NCI-H1105 treated with DMSO at 0.1 percent for 48 hours (cell line): ENCODE measurements at regions not wholly inside any gene's neighbourhood (a gene's known extent, or its start where the extent isn't known, plus 50 kb on each side); places are given as distances from the start of the nearest gene placed in this dataset.
"Not testable (repeated sequence)": the region's sequence is repeated elsewhere in the genome, so short reads cannot be mapped to it uniquely, and the experiment has no call there.

Experiments used
- DNase-seq: peaks from one replicate; lab custom pipeline; 2025; lab: John Stamatoyannopoulos, UW

DNA sequence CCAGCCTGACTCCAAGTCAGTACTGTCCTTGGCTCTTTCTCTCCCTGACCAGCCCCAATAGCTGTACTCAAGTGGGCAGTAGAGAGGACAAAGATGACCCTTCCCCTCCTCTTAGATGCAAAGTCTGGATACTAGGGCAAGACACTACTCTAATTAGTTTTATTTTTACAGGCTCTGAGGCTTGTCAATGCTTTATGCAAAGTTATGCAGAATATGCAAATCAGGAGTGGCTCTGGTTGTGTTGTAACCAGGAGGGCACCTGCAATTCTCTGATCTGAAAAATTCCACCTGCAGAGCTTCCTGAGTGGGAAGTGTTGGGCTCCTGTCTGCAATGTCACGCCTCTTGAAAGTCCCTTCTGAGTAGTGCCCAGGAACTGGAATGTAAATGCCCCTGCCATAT is 201.5 kb downstream of the RGS3 start:
- no peak for DNase-seq

DNA sequence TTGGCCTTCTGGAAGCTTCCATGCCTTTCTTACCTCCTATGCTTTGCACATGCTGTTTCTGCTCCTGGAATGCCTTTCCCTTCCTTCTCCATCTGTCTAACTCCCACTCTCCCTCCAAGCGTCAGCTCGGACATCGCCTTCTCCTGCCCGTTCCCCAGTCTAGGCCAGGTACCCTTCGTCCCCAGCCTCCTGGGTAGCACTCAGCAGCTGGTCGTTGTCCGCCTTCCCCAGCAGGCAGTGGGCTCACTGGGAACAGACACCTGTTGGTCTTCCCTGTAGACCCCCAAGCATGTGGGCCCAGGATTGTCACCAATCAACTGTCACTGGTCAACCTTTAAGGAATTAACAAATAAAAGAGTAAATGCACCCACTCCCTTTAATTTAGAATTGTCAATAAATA is 202.2 kb downstream of the RGS3 start:
- DNase-seq, result no peak

DNA sequence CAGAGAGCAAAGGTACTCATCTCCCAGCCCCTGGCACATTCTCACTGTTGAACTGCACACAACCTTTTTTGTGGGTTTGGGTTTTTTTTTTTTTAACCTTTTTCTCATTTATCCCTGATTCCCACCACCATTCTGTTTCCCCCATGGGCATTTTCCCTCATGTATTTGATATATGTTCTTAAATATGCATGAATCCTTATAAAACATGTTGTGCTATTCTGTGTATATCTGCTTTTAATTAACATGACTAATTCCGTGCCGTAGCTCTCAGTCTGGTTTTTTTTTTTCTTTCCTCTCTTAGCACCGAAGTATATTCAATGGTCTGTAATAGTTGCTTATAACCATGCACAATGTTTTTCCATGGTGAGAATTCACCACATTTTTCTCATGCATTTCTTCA is 204.5 kb downstream of the RGS3 start:
- no peak for DNase-seq

DNA sequence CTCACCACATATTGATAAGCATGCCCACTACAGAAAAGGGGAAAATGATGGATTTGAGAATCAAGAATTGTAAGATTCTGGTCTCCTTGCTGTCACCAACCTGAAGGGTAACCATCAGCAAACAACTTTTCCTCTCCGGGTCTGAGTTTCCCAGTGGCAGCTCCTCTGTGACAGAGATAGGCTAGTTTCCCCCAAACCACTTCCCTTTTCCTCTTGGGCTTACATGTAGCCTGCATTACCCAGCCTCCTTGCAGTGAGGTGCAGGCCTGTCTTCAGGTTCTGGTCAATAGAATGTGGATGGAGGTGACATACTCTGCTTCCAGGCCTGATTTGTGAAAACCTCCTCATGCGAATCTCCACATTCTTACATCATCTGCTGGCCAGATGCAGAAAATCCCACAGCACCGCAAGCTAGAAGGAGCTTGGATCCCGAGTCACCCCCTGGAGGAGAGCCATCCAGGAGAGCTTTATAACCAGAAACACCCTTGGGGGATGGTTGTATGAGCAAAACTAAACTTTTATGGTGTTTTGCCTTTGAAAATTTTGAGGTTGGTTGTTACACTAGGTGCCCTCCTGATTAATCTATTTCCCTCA is 206.1 kb downstream of the RGS3 start:
- no peak for DNase-seq

DNA sequence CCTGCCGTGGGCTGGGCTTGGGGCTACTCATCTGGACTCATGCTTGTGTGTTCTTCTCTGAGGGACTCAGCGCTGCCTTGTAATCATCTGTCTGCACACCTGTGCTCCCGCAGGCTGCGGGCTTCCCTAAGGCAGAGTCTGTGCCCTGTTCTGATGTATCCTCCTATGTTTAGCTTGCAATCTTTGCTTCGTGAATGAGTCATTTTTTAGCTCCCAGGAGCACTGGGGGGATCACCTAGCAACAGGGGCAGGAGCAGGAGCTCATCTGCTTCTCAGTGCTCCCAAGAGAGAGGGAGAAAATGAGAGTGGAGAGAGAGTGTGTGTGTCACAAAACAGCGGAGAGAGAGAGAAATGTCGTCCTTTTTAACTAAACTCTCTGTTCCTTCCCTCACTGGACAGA is 202.4 kb upstream of the ZNF618 start:
- DNase-seq, result no peak

DNA sequence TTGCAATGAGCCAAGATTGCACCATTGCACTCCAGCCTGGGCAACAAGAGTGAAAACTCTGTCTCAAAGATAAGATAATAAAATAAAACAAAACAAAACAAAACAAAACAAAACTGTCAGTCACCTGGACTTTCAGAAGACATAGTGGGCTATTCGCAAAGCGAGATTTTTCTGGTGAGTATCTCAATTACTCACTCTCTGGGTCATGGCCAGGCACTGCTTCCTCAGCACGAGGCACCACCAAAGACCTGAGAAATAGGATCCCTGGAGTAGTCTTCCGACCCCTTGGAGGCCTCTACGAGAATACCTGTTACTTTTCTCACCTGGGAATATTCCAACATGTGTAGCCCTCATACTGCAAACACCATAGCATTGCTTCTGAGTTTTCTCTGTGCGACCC is 201.7 kb upstream of the ZNF618 start:
- no peak for DNase-seq

DNA sequence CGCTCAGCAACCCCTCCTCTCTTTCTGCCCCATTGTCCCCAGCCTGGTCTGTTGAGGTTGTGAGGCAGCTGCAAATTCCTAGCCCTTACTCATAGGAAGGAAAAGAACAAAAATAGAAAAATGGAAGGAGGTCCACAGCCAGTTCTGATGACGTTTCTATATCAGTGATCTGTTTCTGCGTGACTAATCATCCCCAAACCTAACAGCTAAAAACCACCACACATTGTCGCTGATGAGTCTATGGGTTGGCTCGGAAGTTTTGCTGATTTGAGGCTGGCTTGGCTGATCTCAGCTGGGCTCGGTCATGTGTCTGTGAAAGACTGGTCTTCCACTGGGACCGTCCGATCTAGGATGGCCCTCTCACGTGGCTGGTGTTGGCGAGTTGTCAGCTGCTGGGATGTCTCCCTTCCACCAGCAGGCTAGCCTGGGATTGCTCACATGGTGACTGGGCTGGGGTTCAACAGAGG is 200.6 kb upstream of the ZNF618 start:
- DNase-seq, result no peak

DNA sequence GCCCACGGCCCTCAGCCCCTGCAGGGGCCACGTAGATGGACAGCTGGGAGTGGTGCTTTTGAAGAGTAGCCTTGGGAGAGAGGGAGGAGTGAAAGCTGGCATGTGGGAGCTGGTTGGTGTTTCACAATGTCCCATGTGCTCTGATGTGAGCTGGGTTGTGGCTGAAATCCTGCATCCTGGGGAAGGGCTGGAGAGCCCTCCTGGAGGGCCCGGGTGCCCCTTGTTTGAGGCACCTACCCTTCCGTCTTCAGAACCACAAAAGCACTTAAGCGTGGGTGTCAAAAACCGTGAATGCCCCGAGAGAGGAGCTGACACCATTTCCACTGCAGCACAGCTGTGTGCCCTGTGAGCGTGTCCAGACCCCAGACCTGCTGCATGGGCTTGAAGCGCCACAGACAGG is 199.1 kb upstream of the ZNF618 start:
- DNase-seq, result no peak

DNA sequence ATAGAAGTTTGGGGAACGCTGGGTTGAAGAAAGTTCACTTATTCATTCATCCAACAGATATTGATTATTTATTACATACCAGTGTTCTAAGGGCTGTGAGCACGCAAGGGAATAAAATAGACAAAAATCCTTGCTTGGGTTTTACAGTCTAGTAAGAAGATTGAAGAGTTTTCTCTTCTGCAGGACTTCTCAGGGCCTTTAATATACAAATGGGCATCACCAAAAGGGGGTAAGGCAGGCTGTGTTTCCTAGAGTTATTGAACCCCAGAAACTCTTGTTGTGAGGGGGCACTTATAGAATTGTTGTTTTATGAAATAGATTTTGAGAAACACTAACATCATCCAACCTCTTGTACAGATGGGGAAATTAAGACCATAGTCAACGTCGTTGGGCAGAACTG is 198.5 kb upstream of the ZNF618 start:
- no peak for DNase-seq

DNA sequence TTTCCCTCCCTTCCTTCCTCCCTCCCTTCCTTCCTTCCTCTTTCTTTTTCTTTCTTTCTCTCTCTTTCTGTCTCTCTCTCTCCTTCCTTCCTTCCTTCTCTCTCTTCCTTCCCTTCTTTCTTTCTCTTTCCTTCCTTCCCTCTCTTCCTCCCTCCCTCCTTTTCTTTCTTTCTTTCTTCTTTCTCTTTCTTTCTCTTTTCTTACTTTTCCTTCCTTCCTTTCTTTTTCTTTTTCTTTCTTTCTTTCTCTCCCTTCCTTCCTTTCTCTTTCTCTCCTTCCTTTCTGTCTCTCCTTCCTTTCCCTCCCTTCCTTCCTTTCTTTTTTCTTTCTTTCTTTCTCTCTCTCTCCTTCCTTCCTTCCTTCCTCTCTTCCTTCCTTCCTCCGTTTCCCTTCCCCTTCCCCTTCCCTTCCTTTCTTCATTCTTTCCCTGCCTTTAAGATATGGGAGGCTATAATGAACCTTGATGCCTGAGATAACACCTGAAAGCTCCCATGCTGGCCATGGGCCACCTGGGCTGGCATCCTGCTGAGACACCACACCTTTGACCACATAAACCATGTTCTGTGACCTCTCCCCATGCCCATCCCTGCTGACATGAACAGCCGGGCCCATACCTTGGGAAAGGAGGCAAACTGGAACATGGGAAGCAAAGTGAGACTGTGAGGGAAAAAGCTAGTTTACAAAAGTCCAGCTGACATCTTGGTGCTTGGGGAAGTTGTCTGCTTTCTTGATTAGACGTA is 197.8 kb upstream of the ZNF618 start:
- no peak for DNase-seq

DNA sequence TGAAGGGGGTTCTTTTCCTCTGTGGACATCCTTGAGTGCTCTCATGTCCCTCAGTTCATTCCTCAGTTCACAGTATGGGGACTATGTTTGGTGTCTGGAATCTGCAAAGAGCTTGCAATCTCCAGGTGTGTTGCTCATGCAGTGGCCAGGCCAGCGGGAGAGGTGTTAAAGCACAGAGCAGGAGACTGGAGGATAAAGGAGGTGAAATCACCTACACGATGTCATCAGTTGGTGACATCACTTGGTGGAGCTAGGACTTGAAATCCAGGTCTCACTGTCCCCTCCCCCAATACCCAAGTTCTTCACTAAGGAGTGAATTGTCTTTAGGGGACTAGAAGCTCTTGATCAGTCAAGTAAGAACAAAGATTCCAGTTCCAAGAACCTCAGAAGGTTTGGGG is 197.3 kb upstream of the ZNF618 start:
- no peak for DNase-seq

DNA sequence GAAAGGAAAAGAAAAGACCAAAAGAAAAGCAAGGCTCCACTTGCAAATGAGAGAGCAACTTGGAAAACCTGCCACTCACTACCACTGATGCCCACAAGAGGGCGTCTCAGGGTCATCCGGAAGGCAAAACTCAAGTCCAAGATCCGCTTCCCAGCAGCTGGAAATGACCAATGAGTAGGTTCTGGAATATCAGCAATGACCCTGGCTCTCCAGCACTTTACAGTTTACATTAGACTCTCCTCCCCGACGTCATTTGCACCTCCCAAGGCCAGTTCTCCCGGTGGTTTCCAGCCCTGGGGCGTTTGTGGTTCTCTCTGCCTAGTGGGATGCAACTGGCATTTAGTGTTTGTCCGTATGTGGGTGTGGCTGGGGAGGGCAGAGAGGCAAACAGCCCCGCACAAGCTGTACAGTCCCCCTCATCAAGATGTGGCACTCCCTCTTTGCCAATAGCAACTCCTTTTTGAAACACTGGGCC is 193.8 kb upstream of the ZNF618 start:
- DNase-seq, result peak; percentile 18

DNA sequence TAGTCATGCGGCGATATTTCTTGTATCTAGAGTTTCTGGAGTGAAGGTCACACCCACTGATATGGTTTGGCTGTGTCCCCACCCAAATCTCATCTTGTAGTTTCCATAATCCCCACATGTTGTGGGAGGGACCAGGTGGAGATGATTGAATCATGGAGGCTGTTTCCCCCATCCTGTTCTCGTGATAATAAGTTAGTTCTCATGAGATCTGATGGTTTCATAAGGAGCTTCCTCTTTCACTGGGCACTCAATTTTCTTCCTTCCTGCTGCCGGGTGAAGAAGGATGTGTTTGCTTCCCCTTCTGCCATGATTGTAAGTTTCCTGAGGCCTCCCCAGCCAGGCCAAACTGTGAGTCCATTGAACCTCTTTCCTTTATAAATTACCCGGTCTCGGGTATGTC is 190.5 kb upstream of the ZNF618 start:
- DNase-seq, result not testable (repeated sequence)

DNA sequence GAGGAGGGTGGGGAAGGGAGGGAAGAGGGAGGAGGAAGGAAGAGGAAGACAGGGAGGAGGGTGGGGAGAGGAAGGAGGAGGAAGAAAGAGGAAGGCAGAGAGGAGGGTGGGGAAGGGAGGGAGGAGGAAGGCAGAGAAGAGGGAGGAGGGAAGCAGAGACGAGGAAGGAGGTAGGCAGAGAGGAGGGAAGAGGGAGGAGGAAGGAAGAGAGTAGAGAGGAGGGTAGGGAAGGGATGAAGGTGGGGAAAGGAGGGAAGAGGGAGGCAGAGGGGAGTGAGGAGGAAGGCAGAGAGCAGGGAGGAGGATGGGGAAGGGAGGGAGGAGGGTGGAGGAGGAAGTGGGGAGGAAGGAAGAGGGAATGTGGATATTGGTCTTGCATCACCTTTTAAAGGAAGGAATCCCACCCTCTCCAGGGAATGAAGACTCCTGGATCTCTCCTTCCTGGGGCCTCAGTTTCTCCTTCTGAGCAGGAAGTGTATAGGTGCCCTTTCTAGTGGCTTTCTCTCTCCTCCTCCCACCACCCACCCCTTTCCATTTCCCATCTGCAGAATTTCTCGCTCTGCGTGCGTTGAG is 188.9 kb upstream of the ZNF618 start:
- no peak for DNase-seq

DNA sequence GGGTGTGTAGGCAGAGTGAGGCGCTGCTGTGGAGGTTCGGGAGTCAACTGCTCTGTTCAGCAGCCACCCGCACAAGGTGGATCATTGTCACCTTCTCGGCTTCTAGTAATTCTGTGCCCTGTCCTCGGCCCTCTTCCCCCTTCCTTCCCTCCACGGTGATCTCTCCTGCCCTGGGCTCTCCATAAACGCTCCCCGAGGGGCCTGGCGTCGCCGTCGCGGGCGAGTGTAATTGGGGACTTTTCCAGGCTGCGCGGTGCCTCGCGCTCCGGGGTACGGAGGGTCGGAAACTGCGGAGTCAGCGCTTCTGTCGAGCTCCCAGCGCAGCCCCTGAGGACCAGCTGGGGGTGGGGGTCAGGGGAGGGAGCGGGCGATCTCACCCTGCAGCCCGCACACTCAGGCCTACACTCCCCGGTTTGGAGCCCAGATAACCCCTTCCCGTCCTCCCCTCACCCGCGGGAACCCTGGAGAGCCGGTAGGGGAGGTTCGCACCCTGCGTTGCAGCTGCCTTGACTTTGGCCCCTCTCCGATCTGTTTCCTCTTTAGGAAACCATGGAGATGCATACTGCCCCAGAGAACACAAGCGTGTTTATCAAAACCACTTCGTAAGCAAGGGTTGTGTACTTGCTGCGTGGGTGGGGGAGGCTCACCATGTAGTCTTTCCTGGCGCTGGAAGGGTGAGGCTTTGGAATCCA is 188.3 kb upstream of the ZNF618 start:
- peak; percentile 29 for DNase-seq

DNA sequence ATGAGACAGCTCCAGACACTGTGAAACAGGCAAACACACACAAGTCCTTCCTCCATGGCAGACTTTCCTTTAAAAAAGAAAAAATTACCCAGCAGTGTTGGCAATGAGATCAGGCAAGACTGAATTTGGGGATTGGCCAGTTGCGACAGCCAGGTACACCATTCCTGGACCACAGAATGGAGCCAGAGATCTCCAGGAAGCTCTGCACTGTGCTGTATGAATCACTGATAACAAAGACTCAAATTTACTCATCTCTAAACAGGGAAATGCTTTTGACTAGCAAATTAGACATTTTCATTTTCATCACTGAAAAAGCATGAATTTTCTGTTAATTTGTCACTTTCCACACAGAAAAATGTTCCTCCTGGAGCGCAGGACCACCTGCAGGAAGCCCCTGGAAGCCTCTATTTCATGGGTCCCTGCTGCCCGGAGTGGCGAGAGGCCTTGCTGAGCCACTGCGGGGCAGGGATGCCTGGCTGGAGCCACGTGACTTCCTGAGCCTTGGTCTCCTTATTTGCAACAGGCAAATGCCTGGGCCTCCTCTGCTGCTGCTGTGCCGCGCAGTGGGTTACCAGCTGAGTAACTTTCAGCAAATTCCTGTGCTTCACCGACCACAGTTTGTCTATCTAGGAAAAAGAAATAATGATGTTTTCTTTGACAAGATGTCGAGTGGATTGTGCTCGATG is 185.9 kb upstream of the ZNF618 start:
- no peak for DNase-seq

DNA sequence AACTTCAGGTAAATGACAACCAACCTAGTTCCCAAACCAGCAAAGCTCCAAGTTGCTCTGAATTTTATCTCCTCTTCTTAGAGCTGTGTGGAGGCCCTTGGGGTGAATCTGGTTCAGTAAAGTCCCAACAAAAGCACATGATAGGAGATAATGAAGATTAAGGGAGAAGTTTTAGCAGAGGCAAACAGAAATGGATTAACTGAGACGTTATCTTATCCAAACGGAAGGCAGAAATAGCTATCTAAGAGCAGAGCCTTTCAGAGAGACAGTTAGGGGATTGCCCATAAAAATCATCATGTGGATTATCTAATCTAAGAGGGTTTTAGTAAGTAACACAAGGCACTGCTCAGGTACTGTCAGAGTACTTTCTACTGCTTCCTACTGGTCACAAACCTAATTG is 183.9 kb upstream of the ZNF618 start:
- DNase-seq, result no peak

DNA sequence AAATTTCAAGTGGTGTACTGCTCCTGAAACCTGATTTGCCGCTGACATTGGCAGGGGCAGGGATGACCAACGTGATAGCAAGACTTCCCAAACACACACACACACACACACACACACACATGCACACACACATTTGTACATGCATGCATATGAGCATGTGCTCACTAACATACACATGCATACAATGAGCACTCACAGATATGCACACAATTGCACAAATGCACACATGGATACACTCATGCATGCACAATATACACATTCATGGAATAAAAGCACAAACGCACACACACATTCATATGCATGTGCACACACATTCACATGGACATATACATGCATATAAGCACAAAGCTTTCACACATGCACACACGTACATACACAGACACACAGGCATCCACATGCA is 181.2 kb upstream of the ZNF618 start:
- no peak for DNase-seq

DNA sequence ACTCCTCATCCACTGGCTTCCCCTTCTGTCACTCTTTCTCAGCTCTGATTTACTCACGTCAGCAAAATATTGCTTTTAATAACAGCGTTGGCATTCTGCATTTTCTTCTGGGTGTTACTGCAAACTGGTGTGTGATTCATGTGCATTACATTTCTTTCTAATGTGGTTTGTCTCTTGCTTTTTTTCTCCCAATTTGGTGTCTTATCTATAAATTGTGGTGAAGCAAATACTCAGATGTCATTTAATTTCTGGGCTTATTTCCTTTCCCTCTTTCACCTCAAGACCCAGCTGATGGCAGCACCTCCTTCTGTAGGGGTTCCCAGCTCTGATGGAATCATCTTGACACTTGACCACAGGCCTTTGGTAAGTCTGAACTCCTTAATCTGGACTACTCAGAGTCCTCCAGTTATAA is 180.7 kb upstream of the ZNF618 start:
- no peak for DNase-seq

DNA sequence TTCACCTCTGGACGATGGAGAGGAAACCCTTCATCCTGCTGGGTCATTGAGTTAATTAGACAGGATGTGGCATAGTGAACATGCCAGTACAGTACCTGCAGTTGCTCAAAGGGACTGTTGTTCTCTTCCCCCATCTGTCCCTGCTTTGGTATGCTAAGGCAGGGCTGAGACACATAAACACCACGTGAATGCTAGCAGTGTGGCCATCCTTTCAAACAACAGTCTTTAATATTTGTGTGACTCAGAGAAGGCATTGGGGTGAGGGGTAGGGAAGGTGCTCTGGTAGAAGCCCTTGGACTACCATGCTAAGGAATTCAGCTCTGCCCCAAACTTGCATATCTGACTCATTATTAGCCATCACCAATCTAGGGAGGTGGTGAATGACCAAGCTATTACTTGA is 180.2 kb upstream of the ZNF618 start:
- DNase-seq, result no peak

DNA sequence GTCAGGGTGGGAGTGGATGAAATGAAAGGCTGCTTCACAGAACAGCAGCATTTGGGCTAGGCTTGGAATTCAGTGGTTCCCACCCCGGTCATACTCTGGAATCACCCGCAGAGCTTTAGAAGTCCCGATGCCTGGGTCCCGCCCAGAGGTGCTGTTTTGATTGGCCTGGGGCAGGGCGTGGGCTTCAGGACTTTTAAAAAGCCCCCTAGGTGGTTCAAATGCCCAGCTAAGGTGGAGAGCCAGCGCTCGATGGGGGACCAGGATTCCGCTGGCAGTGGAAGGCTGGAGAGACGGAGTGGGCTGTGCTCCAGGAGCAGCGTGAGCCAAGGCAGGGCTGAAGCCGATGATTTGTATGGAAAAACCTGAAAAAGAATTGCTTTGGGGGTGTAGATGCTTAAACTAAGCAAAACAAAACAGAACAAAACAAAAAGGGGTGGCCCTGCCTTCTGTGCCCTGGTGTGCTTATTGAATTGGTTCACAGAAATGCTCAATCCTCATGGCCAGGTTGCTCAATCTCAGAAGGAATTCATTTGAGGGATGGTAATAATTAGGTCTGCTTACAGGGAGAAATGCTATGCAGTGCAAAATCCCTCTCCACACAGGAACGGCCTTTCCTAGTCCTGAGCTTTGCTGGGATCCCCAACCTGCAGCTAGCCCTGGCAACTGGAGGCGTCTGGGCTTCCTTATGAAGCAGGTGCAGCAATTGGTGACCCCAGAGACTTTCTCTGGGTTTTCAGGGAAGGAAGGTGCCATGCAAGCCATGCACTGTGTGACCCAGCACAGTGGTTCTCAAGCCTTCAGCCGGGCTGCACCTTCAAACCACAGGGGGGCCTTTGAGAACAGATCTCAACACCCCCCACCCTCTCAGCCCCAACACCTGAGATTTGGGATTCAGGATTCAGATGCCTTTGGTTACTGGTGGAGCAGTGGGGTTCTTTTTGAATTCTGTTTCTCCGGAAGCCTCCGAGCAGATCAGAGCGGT is 174.0 kb upstream of the ZNF618 start:
- DNase-seq, result no peak
